ENCODE measurements at regions not wholly inside any gene's neighbourhood (a gene's known extent, or its start where the extent isn't known, plus 50 kb on each side); places are given as distances from the start of the nearest gene placed in this dataset.

DNA sequence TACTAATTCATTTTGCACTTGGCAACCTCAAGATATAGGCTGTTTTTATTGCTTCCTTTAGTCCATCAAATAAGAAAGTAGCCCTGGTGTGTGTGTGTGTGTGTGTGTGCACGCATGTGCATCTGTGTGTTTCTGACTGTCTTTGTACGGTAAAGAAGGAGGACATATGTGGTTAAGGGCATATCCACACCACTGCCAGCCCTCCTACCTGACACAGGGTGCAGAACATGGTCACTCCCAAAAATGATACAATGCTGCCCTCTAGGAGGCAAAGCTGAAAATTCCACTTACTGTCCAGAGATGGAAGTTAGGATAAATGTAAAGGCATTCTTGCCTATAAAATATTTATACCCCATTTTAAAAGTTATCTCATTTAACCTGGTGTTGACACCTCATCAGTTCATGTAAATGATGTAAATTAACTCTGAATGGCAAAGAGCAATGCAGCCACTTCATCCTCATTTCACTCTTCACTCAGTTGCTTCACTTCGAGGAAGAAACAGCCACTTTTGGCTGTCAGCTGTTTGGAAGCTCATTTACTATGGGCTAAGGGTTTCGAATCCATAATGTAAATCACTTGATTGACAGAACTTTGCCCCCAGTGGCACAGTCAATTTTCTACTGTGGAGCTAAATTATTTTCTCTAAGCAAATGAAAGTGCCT lies 83.1 kb upstream of the MTNR1B start:
- H3K4me1 ChIP-seq (ENCODE audit: control insufficient read depth, extremely low read depth, insufficient read depth, low read length) = peaks cover 15% of the 10 kb centered on the region
- H2AFZ ChIP-seq (ENCODE audit: control insufficient read depth, low read length) = no peak overlapping the region
- no peak overlapping the region for H3K9ac ChIP-seq (ENCODE audit: control insufficient read depth, extremely low read depth, insufficient read depth, low read length)
- no peaks in the 10 kb centered on the region for H3K9me3 ChIP-seq (ENCODE audit: control insufficient read depth, low read depth, low read length)
- H3K27me3 ChIP-seq (ENCODE audit: control insufficient read depth, extremely low read depth, insufficient read depth, low read length) = no peaks in the 10 kb centered on the region
- no peaks in the 10 kb centered on the region for H3K9me1 ChIP-seq (ENCODE audit: control insufficient read depth, extremely low read depth, insufficient read depth, low read length)
- H4K20me1 ChIP-seq (ENCODE audit: control insufficient read depth, extremely low read depth, insufficient read depth, low read length) = no peaks in the 10 kb centered on the region
- DNase-seq (ENCODE audit: low read depth, low spot score) = peak; percentile 23
- no peak overlapping the region for H3K4me3 ChIP-seq (ENCODE audit: control insufficient read depth in 2 of 3, extremely low read depth in 1 of 3, insufficient read depth in 2 of 3, low read depth in 1 of 3, low read length in 3 of 3)
- no peak overlapping the region for H3K27ac ChIP-seq (ENCODE audit: control insufficient read depth, insufficient read depth, low read length)
- TF ChIP-seq EZH2 (IDR thresholded peaks at IDR 0.05; ENCODE audit: low read length) = no peak
- TF ChIP-seq, protein P1, sequence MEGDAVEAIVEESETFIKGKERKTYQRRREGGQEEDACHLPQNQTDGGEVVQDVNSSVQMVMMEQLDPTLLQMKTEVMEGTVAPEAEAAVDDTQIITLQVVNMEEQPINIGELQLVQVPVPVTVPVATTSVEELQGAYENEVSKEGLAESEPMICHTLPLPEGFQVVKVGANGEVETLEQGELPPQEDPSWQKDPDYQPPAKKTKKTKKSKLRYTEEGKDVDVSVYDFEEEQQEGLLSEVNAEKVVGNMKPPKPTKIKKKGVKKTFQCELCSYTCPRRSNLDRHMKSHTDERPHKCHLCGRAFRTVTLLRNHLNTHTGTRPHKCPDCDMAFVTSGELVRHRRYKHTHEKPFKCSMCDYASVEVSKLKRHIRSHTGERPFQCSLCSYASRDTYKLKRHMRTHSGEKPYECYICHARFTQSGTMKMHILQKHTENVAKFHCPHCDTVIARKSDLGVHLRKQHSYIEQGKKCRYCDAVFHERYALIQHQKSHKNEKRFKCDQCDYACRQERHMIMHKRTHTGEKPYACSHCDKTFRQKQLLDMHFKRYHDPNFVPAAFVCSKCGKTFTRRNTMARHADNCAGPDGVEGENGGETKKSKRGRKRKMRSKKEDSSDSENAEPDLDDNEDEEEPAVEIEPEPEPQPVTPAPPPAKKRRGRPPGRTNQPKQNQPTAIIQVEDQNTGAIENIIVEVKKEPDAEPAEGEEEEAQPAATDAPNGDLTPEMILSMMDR (optimal IDR thresholded peaks at IDR 0.05 in 1 of 3, IDR thresholded peaks at IDR 0.05 in 1 of 3, conservative IDR thresholded peaks at IDR 0.05 in 1 of 3; ENCODE audit: extremely low read depth in 1 of 3, insufficient read depth in 2 of 3, low read length in 3 of 3) = peak; percentile 67 to 89 (median 84)
- dilution Hi-C loops (cut with MboI; ENCODE audit: extremely low pct_ligation_motif_present, low sequenced_read_pairs) = no loop called here
- H3K79me2 ChIP-seq (ENCODE audit: control insufficient read depth, insufficient read depth, low read length) = no peaks in the 10 kb centered on the region
- H3K4me2 ChIP-seq (ENCODE audit: control insufficient read depth, extremely low read depth, insufficient read depth, low read depth, low read length) = no peak overlapping the region
- H3K36me3 ChIP-seq (ENCODE audit: control insufficient read depth in 2 of 2, extremely low read depth in 1 of 2, insufficient read depth in 2 of 2, low read length in 2 of 2) = no peaks in the 10 kb centered on the region
- peak; percentile 64 for FAIRE-seq

DNA sequence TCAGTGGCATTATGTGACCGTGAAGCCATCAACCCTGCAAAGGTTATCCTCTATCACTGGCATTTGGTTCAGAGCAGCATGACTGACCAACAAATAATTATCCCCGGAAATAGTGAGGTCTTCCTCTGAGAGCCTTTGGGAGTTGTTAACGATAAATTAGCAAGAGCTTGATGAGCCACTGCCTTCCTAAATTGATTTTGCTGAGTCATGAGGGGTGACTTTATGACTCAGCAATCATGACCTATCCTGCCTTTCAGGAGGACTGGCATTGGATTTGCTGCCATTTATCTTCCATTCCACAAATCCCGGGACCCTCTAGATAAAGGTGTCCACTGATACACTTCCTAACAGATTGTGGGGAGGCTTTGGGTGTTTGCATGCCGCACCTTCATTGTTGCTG lies 80.8 kb upstream of the MTNR1B start:
- no peak for FAIRE-seq
- H3K27ac ChIP-seq (ENCODE audit: control insufficient read depth, insufficient read depth, low read length) = no peak overlapping the region
- H3K36me3 ChIP-seq (ENCODE audit: control insufficient read depth in 2 of 2, extremely low read depth in 1 of 2, insufficient read depth in 2 of 2, low read length in 2 of 2) = no peaks in the 10 kb centered on the region
- dilution Hi-C loops (cut with MboI; ENCODE audit: extremely low pct_ligation_motif_present, low sequenced_read_pairs) = no loop called here
- DNase-seq (ENCODE audit: low read depth, low spot score) = no peak
- H4K20me1 ChIP-seq (ENCODE audit: control insufficient read depth, extremely low read depth, insufficient read depth, low read length) = no peaks in the 10 kb centered on the region
- no peaks in the 10 kb centered on the region for H3K9me3 ChIP-seq (ENCODE audit: control insufficient read depth, low read depth, low read length)
- no peak overlapping the region for H3K9ac ChIP-seq (ENCODE audit: control insufficient read depth, extremely low read depth, insufficient read depth, low read length)
- H2AFZ ChIP-seq (ENCODE audit: control insufficient read depth, low read length) = no peak overlapping the region
- H3K4me3 ChIP-seq (ENCODE audit: control insufficient read depth in 2 of 3, extremely low read depth in 1 of 3, insufficient read depth in 2 of 3, low read depth in 1 of 3, low read length in 3 of 3) = no peak overlapping the region
- H3K9me1 ChIP-seq (ENCODE audit: control insufficient read depth, extremely low read depth, insufficient read depth, low read length) = no peaks in the 10 kb centered on the region
- H3K4me2 ChIP-seq (ENCODE audit: control insufficient read depth, extremely low read depth, insufficient read depth, low read depth, low read length) = no peak overlapping the region
- no peaks in the 10 kb centered on the region for H3K27me3 ChIP-seq (ENCODE audit: control insufficient read depth, extremely low read depth, insufficient read depth, low read length)
- peaks cover 15% of the 10 kb centered on the region for H3K4me1 ChIP-seq (ENCODE audit: control insufficient read depth, extremely low read depth, insufficient read depth, low read length)
- H3K79me2 ChIP-seq (ENCODE audit: control insufficient read depth, insufficient read depth, low read length) = no peaks in the 10 kb centered on the region
- TF ChIP-seq, protein P1 (optimal IDR thresholded peaks at IDR 0.05 in 1 of 3, IDR thresholded peaks at IDR 0.05 in 1 of 3, conservative IDR thresholded peaks at IDR 0.05 in 1 of 3; ENCODE audit: extremely low read depth in 1 of 3, insufficient read depth in 2 of 3, low read length in 3 of 3) = no peak
- no peak for TF ChIP-seq EZH2 (IDR thresholded peaks at IDR 0.05; ENCODE audit: low read length)

Data from keratinocyte (primary cell).